NB4 (cell line): ENCODE measurements at regions not wholly inside any gene's neighbourhood (a gene's known extent, or its start where the extent isn't known, plus 50 kb on each side); places are given as distances from the start of the nearest gene placed in this dataset.

Experiments used
- CTCF ChIP-seq: IDR thresholded peaks from one replicate; pipeline ENCODE4 v1.5.1; 2012; ENCODE audit warnings: low read depth, low read length
- POLR2A ChIP-seq: IDR thresholded peaks from 2 replicates; pipeline ENCODE4 v1.6.1; 2011; ENCODE audit warnings: mild to moderate bottlenecking; ENCODE audit not compliant: insufficient read length; ENCODE audit errors: extremely low read depth
- TF ChIP-seq, protein P1 (sequence below): IDR thresholded peaks from 2 replicates; pipeline ENCODE4 v1.6.1; 2011; ENCODE audit warnings: low read depth, low read length

GRCh38 chr2:220106065-220106464, 478.6 kb downstream of the SLC4A3 start:
- no peak for TF ChIP-seq CTCF
- TF ChIP-seq POLR2A, result no peak
- TF ChIP-seq, protein P1, sequence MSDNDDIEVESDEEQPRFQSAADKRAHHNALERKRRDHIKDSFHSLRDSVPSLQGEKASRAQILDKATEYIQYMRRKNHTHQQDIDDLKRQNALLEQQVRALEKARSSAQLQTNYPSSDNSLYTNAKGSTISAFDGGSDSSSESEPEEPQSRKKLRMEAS, result no peak
